Thoracic aorta (tissue), 2 donors: ENCODE measurements at regions not wholly inside any gene's neighbourhood (a gene's known extent, or its start where the extent isn't known, plus 50 kb on each side); places are given as distances from the start of the nearest gene placed in this dataset.
"Not testable (repeated sequence)": the region's sequence is repeated elsewhere in the genome, so short reads cannot be mapped to it uniquely, and the experiment has no call there.

Source experiments
- ATAC-seq: fragments of 150-250 bp; one replicate; pipeline ENCODE4 v1.8.0; 2017; ENCODE audit warnings: low read depth; ENCODE audit not compliant: insufficient number of reproducible peaks, low FRiP score
- DNase-seq: peaks from one replicate; pipeline ENCODE4 v3.0.0-alpha.2; 2020; ENCODE audit warnings: low spot score
- H3K27ac ChIP-seq, 2 donors: fragments of 200-600 bp; sonication (generic); 1 replicate in 1 of 2; 2 replicates in 1 of 2; pipeline ENCODE4 v1.5.1; 2016; ENCODE audit warnings: mild to moderate bottlenecking in 2 of 2, moderate library complexity in 2 of 2
- H3K27me3 ChIP-seq: fragments of 200-600 bp; sonication (generic); replicated peaks from 2 replicates; pipeline ENCODE4 v1.6.0; 2016; ENCODE audit warnings: mild to moderate bottlenecking; ENCODE audit not compliant: insufficient read depth
- H3K36me3 ChIP-seq: fragments of 200-600 bp; sonication (generic); one replicate; pipeline ENCODE4 v1.5.1; 2016
- H3K4me1 ChIP-seq, 2 donors: fragments of 200-600 bp; sonication (generic); 1 replicate in 1 of 2; 2 replicates in 1 of 2; pipeline versions ENCODE4 v1.5.1 to v1.6.0; 2016; ENCODE audit warnings: low read depth in 2 of 2, mild to moderate bottlenecking in 1 of 2; ENCODE audit not compliant: control insufficient read depth in 1 of 2
- H3K4me3 ChIP-seq: fragments of 200-600 bp; sonication (generic); 2 replicates; pipeline ENCODE4 v1.5.1; 2016; ENCODE audit warnings: mild to moderate bottlenecking
- H3K9me3 ChIP-seq: fragments of 200-600 bp; sonication (generic); 2 replicates; pipeline ENCODE4 v1.5.1; 2016
- CTCF ChIP-seq: fragments of 200-600 bp; sonication (generic); IDR thresholded peaks from one replicate; pipeline ENCODE4 v1.5.1; 2019; ENCODE audit warnings: antibody characterized with exemption

GRCh38 chr7:36064676-36065075 lies 88.4 kb upstream of the EEPD1 start:
- TF ChIP-seq CTCF, result no peak
- Histone ChIP-seq H3K27ac (no peak overlapping the region), H3K9me3 (no peaks in the 10 kb centered on the region), H3K4me1 (peaks cover 0 to 11% of the 10 kb centered on the region in 2 donors), H3K4me3 (no peak overlapping the region), H3K36me3 (no peaks in the 10 kb centered on the region), H3K27me3 (no peaks in the 10 kb centered on the region)
- DNase-seq, result no peak
- no peak for ATAC-seq

GRCh38 chr7:36065563-36066342 lies 87.3 kb upstream of the EEPD1 start:
- ATAC-seq, result not testable (repeated sequence)

GRCh38 chr7:36066343-36066664 lies 86.8 kb upstream of the EEPD1 start:
- Histone ChIP-seq H3K4me3 (no peak overlapping the region), H3K27me3 (no peaks in the 10 kb centered on the region), H3K36me3 (no peaks in the 10 kb centered on the region), H3K4me1 (peaks cover 0 to 11% of the 10 kb centered on the region in 2 donors), H3K9me3 (no peaks in the 10 kb centered on the region), H3K27ac (no peak overlapping the region)
- TF ChIP-seq CTCF, result no peak
- DNase-seq, result no peak
- ATAC-seq, result no peak

More at GRCh38 chr7:36065563-36066342, 87.3 kb upstream of the EEPD1 start:
- H3K4me3 ChIP-seq, H3K9me3 ChIP-seq, DNase-seq, H3K27me3 ChIP-seq, H3K27ac ChIP-seq, H3K36me3 ChIP-seq: not testable (repeated sequence)
- H3K4me1 ChIP-seq, result peaks cover 0 to 11% of the 10 kb centered on the region in 2 donors

- Histone ChIP-seq H3K9me3 (no peaks in the 10 kb centered on the region), H3K27ac (no peak overlapping the region), H3K36me3 (no peaks in the 10 kb centered on the region), H3K4me1 (no peaks in the 10 kb centered on the region), H3K27me3 (no peaks in the 10 kb centered on the region), H3K4me3 (no peak overlapping the region)
- ATAC-seq, result no peak
- no peak for DNase-seq
- no peak for TF ChIP-seq CTCF
Observed at GRCh38 chr7:36070230-36070629, 82.8 kb upstream of the EEPD1 start.

DNA sequence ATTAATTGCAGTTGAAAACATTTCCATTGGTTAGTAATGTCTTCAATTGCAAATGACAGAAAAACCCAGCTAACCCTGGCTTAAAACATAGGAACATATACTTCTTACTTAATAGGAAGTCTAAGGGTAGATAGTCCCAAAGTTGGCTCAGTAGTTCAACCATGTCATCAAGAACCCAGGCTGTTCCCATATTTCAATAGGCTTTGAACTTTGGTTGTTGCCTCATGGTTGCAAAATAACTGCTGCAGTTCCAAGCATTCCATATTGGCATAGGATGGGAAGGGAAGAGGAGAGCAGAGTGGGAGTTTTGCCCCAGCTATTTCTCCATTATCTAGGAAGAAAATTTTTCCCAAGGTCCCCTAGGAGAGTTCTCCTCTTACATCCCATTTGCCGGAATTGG lies 81.4 kb upstream of the EEPD1 start:
- Histone ChIP-seq H3K4me1 (no peaks in the 10 kb centered on the region), H3K36me3 (no peaks in the 10 kb centered on the region), H3K4me3 (no peak overlapping the region), H3K27ac (no peak overlapping the region), H3K27me3 (no peaks in the 10 kb centered on the region), H3K9me3 (no peaks in the 10 kb centered on the region)
- no peak for TF ChIP-seq CTCF
- DNase-seq (no peak), ATAC-seq (no peak)

DNA sequence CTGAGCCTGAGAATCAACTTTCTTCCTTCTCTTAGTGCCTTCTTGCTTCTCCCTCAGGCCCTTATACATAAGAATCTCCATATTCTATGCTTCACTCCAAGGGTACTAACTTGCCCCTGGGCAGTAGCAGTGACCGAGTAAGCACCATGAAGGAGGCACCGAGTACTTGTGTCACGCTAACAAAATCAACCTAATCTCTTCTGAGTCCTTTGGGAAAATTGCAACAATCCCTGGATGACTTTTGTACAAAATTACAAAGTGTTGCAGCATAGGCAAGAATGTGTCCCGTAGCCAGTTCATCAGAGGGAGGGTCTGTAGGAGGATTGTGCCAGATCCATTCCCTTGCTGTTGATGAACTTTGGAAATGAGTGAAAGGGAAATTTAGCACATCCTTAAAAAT lies 80.4 kb upstream of the EEPD1 start:
- Histone ChIP-seq H3K36me3 (no peaks in the 10 kb centered on the region), H3K27me3 (no peaks in the 10 kb centered on the region), H3K27ac (no peak overlapping the region), H3K4me1 (no peaks in the 10 kb centered on the region), H3K4me3 (no peak overlapping the region), H3K9me3 (no peaks in the 10 kb centered on the region)
- ATAC-seq (no peak), DNase-seq (no peak)
- no peak for TF ChIP-seq CTCF
